B cell (primary cell): ENCODE measurements at regions not wholly inside any gene's neighbourhood (a gene's known extent, or its start where the extent isn't known, plus 50 kb on each side); places are given as distances from the start of the nearest gene placed in this dataset.
A peak's percentile ranks its signal among the peaks of the same experiment; 100 is the strongest.

ENCODE experiments used
- ATAC-seq: fragments of 200-7000 bp; cut with Tn5 transposase; one replicate; pipeline ENCODE4 v1.10.0; 2021; ENCODE audit warnings: low read depth, mild to moderate bottlenecking, moderate number of reproducible peaks, moderate library complexity
- CTCF ChIA-PET: fragments of 350-600 bp; sonication (Branson Sonifier 250); formaldehyde crosslinking; loops from one replicate; lab custom pipeline; 2021; ENCODE audit warnings: antibody characterized with exemption, inconsistent platforms; lab: Charles Lee
- POLR2A ChIA-PET: fragments of 350-600 bp; sonication (Branson Sonifier 250); formaldehyde crosslinking; loops from one replicate; lab custom pipeline; 2021; ENCODE audit warnings: antibody characterized with exemption; lab: Charles Lee
- DNase-seq: peaks from one replicate; pipeline ENCODE4 v3.0.0; 2013
- H2AFZ ChIP-seq: 2 replicates; pipeline ENCODE4 v1.6.1; 2012; ENCODE audit warnings: mild to moderate bottlenecking, low read depth, low read length; ENCODE audit not compliant: insufficient read depth, poor library complexity, severe bottlenecking
- H3K27ac ChIP-seq, 2 donors: 1 replicate in 1 of 2; 2 replicates in 1 of 2; pipeline ENCODE4 v1.5.1; 2012 to 2013; ENCODE audit warnings: low read length in 2 of 2, mild to moderate bottlenecking in 2 of 2, moderate library complexity in 1 of 2
- H3K27me3 ChIP-seq, 4 experiments: fragments of 200-600 bp in 1 of 4; sonication (generic) in 1 of 4; replicated peaks in 1 of 4; 1 replicate in 2 of 4; 2 replicates in 2 of 4; pipeline versions ENCODE4 v1.6.1 to v1.7.0; 2013 to 2016; ENCODE audit warnings: low read length in 3 of 4, mild to moderate bottlenecking in 2 of 4, mixed read lengths in 1 of 4, moderate library complexity in 1 of 4; ENCODE audit not compliant: insufficient read depth in 4 of 4, control insufficient read depth in 3 of 4; ENCODE audit errors: control extremely low read depth in 1 of 4
- H3K36me3 ChIP-seq, 2 experiments: replicated peaks in 1 of 2; 1 replicate in 1 of 2; 2 replicates in 1 of 2; pipeline versions ENCODE4 v1.6.1 to v1.7.1; 2013; ENCODE audit warnings: low read length in 1 of 2; ENCODE audit not compliant: insufficient read depth in 2 of 2, control insufficient read depth in 1 of 2; ENCODE audit errors: control extremely low read depth in 1 of 2, extremely low read depth in 1 of 2
- H3K4me1 ChIP-seq, 2 donors: fragments of 200-600 bp in 1 of 2; sonication (generic) in 1 of 2; 1 replicate in 1 of 2; 2 replicates in 1 of 2; pipeline versions ENCODE4 v1.5.1 to v1.6.1; 2013 to 2017; ENCODE audit warnings: low read length in 2 of 2; ENCODE audit not compliant: control insufficient read depth in 2 of 2, insufficient read depth in 2 of 2
- H3K4me2 ChIP-seq: replicated peaks from 2 replicates; pipeline ENCODE3; 2012; ENCODE audit warnings: mild to moderate bottlenecking, low read depth, low read length; ENCODE audit not compliant: poor library complexity, severe bottlenecking
- H3K4me3 ChIP-seq, 5 experiments: fragments of 200-600 bp in 1 of 5; sonication (generic) in 1 of 5; 1 replicate in 3 of 5; 2 replicates in 2 of 5; pipeline versions ENCODE4 v1.5.1 to v1.7.0; 2011 to 2016; ENCODE audit warnings: low read length in 4 of 5, mild to moderate bottlenecking in 4 of 5, low read depth in 2 of 5, control low read depth in 1 of 5, moderate library complexity in 1 of 5; ENCODE audit not compliant: insufficient read depth in 1 of 5; ENCODE audit errors: control extremely low read depth in 1 of 5, extremely low read depth in 1 of 5
- H3K79me2 ChIP-seq: fragments of 200-600 bp; sonication (generic); one replicate; pipeline ENCODE4 v1.6.0; 2016; ENCODE audit warnings: low read length; ENCODE audit not compliant: control insufficient read depth, insufficient read depth
- H3K9ac ChIP-seq: fragments of 200-600 bp; sonication (generic); 2 replicates; pipeline ENCODE4 v1.6.1; 2017; ENCODE audit warnings: mild to moderate bottlenecking, low read length, moderate library complexity
- H3K9me3 ChIP-seq, 3 donors: one replicate each; pipeline versions ENCODE4 v1.6.1 to v1.7.1; 2013; ENCODE audit warnings: low read length in 2 of 3; ENCODE audit not compliant: control insufficient read depth in 2 of 3, insufficient read depth in 1 of 3; ENCODE audit errors: control extremely low read depth in 1 of 3
- H4K20me1 ChIP-seq: 2 replicates; pipeline ENCODE4 v1.6.0; 2012; ENCODE audit warnings: mild to moderate bottlenecking, low read length; ENCODE audit not compliant: insufficient read depth, control insufficient read depth, poor library complexity, severe bottlenecking
- H3K27ac Mint-ChIP-seq: one replicate; pipeline ENCODE4 v1.8.0; 2021; ENCODE audit warnings: mixed read lengths
- H3K27me3 Mint-ChIP-seq: one replicate; pipeline ENCODE4 v1.8.0; 2021; ENCODE audit warnings: mixed read lengths
- H3K4me1 Mint-ChIP-seq: one replicate; pipeline ENCODE4 v1.8.0; 2021; ENCODE audit warnings: mixed read lengths
- H3K4me3 Mint-ChIP-seq: one replicate; pipeline ENCODE4 v1.8.0; 2021; ENCODE audit warnings: mixed read lengths
- H3K9me3 Mint-ChIP-seq: one replicate; pipeline ENCODE4 v1.8.0; 2022; ENCODE audit warnings: mixed read lengths; ENCODE audit not compliant: insufficient read depth
- EZH2 ChIP-seq: IDR thresholded peaks from 2 replicates; pipeline ENCODE4 v1.6.1; 2012; ENCODE audit warnings: borderline replicate concordance, low read depth, mild to moderate bottlenecking, moderate library complexity, low read length; ENCODE audit not compliant: insufficient read depth, poor library complexity, severe bottlenecking
- WGBS: methylation state at CpG from one replicate; pipeline ENCODE4 v1.1.5; 2013; ENCODE audit warnings: missing lambda C conversion rate; ENCODE audit not compliant: insufficient coverage; 5-methylcytosine and 5-hydroxymethylcytosine counted together
- intact Hi-C: fragments of 100-400 bp; cut with micrococcal nuclease; formaldehyde crosslinking; loops from one replicate; pipeline ENCODE4 v1.10.0; 2022
- TF ChIP-seq, protein P1 (sequence below): fragments of 200-600 bp; IDR thresholded peaks from one replicate; pipeline ENCODE4 v1.8.0; 2022; ENCODE audit warnings: antibody characterized with exemption, mild to moderate bottlenecking

DNA sequence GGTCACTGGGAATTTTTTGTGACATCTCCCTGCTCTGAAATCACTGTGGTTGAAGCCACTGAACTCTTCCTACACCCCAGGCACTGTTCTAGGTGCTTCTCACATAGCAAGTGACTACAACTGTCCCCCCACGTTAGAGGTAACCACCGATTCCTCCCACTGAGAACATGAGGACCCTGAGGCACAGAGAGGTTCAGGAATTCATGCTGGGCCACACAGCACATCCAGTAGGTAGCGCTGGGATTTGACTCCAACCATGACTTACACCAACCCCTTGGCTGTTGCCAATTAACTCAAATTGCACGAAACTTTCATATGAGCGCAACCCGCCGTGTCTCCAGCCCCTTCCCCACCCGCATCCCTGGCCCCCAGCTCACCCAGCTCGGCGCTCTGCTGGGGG lies 105.2 kb downstream of the RFLNA start:
- no peaks in the 10 kb centered on the region for H3K27me3 Mint-ChIP-seq
- TF ChIP-seq EZH2, result no peak
- TF ChIP-seq, protein P1, sequence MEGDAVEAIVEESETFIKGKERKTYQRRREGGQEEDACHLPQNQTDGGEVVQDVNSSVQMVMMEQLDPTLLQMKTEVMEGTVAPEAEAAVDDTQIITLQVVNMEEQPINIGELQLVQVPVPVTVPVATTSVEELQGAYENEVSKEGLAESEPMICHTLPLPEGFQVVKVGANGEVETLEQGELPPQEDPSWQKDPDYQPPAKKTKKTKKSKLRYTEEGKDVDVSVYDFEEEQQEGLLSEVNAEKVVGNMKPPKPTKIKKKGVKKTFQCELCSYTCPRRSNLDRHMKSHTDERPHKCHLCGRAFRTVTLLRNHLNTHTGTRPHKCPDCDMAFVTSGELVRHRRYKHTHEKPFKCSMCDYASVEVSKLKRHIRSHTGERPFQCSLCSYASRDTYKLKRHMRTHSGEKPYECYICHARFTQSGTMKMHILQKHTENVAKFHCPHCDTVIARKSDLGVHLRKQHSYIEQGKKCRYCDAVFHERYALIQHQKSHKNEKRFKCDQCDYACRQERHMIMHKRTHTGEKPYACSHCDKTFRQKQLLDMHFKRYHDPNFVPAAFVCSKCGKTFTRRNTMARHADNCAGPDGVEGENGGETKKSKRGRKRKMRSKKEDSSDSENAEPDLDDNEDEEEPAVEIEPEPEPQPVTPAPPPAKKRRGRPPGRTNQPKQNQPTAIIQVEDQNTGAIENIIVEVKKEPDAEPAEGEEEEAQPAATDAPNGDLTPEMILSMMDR, result no peak
- peaks cover 8% of the 10 kb centered on the region for H3K79me2 ChIP-seq
- H3K4me3 Mint-ChIP-seq, result no peak overlapping the region
- no peaks in the 10 kb centered on the region for H3K9me3 ChIP-seq
- DNase-seq, result no peak
- no peak overlapping the region for H3K4me3 ChIP-seq
- H3K4me1 ChIP-seq, result no peaks in the 10 kb centered on the region
- ChIA-PET CTCF (interaction anchor here (1.2 to 1.8 kb wide), 3 partner anchors 11 to 66 kb away, joined by 4 to 8 read pairs (median 5); no protein-coding TSS in a partner anchor), POLR2A (no interaction called here)
- no peak overlapping the region for H3K4me2 ChIP-seq
- intact Hi-C loops, result no loop called here
- peaks cover 0 to 55% of the 10 kb centered on the region in 2 experiments for H3K36me3 ChIP-seq
- H4K20me1 ChIP-seq, result peaks cover 64% of the 10 kb centered on the region
- WGBS, result 98% methylated on average over 10 of the region's 10 CpGs
- H3K27ac ChIP-seq, result no peak overlapping the region
- H3K9me3 Mint-ChIP-seq, result no peaks in the 10 kb centered on the region
- H3K4me1 Mint-ChIP-seq, result peaks cover 2% of the 10 kb centered on the region
- no peak overlapping the region for H3K9ac ChIP-seq
- ATAC-seq, result no peak
- no peaks in the 10 kb centered on the region for H3K27me3 ChIP-seq
- H2AFZ ChIP-seq, result no peak overlapping the region
- no peak overlapping the region for H3K27ac Mint-ChIP-seq

DNA sequence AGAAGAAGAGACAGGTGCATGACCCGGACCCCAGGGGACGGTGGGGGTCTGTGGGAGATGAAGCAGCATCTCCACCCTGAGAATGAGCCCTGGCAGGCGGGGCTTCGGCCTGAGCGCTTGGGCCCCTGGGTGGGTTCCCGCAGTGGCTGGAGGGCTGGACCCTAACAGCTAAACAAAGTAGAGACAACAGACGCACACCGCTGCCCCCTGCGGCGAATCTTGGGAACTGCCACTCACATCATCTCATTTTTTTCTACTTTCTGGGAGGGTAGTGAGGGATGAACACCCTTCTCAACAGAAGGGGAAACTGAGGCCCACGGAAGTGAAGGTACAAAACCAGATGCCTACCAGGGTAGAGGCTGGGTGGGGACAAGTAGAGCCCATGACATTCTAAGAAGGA lies 104.7 kb downstream of the RFLNA start:
- DNase-seq (peak; percentile 55), ATAC-seq (peak; percentile 28)
- peaks cover 64% of the 10 kb centered on the region for H4K20me1 ChIP-seq
- no peak overlapping the region for H2AFZ ChIP-seq
- ChIA-PET CTCF (interaction anchor here (0.7 to 1.8 kb wide), 7 partner anchors 9 to 372 kb away, joined by 3 to 8 read pairs (median 4); no protein-coding TSS in a partner anchor), POLR2A (no interaction called here)
- peaks cover 5% of the 10 kb centered on the region for H3K79me2 ChIP-seq
- H3K4me3 ChIP-seq, result no peak overlapping the region
- peaks cover 0 to 57% of the 10 kb centered on the region in 2 experiments for H3K36me3 ChIP-seq
- H3K27ac Mint-ChIP-seq, result no peak overlapping the region
- H3K4me3 Mint-ChIP-seq, result no peak overlapping the region
- H3K27me3 Mint-ChIP-seq, result no peaks in the 10 kb centered on the region
- TF ChIP-seq, protein P1, result peak; percentile 79
- TF ChIP-seq EZH2, result no peak
- H3K4me1 Mint-ChIP-seq, result peaks cover 2% of the 10 kb centered on the region
- H3K9ac ChIP-seq, result no peak overlapping the region
- no peaks in the 10 kb centered on the region for H3K27me3 ChIP-seq
- H3K27ac ChIP-seq, result no peak overlapping the region
- no peaks in the 10 kb centered on the region for H3K9me3 ChIP-seq
- WGBS, result 91% methylated on average over 6 of the region's 11 CpGs
- no peaks in the 10 kb centered on the region for H3K4me1 ChIP-seq
- H3K4me2 ChIP-seq, result no peak overlapping the region
- intact Hi-C loops, result loop anchor here (10.0 kb wide), 1 partner anchor 165 kb away; the partner anchor contains the start of gene NCOR2
- H3K9me3 Mint-ChIP-seq, result no peaks in the 10 kb centered on the region
